IMR-90 (cell line): ENCODE measurements at regions not wholly inside any gene's neighbourhood (a gene's known extent, or its start where the extent isn't known, plus 50 kb on each side); places are given as distances from the start of the nearest gene placed in this dataset.

Experiments used
- ATAC-seq: fragments of 200-7000 bp; cut with Tn5 transposase; 2 replicates; pipeline ENCODE4 v1.9.1; 2020; ENCODE audit warnings: low read depth, mild to moderate bottlenecking, moderate library complexity
- BruUV-seq: library from RNA; stranded (reverse); fragments of 400-500 nt; replicated peaks from 2 replicates; lab custom pipeline; 2021; lab: Mats Ljungman, UMichigan
- CTCF ChIA-PET: fragments of 300-600 bp; formaldehyde crosslinking; extraction: SDS; loops from one replicate; lab custom pipeline; 2021; ENCODE audit warnings: antibody characterized with exemption; lab: Yijun Ruan, JAX
- POLR2A ChIA-PET: fragments of 300-600 bp; sonication (Branson Sonifier 250); formaldehyde crosslinking; loops from one replicate; lab custom pipeline; 2022; ENCODE audit warnings: antibody characterized with exemption; ENCODE audit not compliant: unreplicated experiment; lab: Charles Lee
- DNase-seq: peaks from one replicate; pipeline ENCODE4 v3.0.0; 2013
- H2AFZ ChIP-seq: replicated peaks from 2 replicates; pipeline ENCODE3; 2013; ENCODE audit warnings: low read length, mild to moderate bottlenecking; ENCODE audit not compliant: poor library complexity
- H2AK5ac ChIP-seq: 2 replicates; pipeline ENCODE4 v1.6.1; 2013; ENCODE audit warnings: low read depth, low read length, inconsistent platforms
- H2AK9ac ChIP-seq: replicated peaks from 2 replicates; pipeline ENCODE3; 2013; ENCODE audit warnings: mild to moderate bottlenecking, low read depth, low read length, moderate library complexity; ENCODE audit not compliant: poor library complexity
- H2BK120ac ChIP-seq: 2 replicates; pipeline ENCODE4 v1.6.1; 2013; ENCODE audit warnings: low read depth, low read length, inconsistent platforms
- H2BK15ac ChIP-seq: 3 replicates; pipeline ENCODE4 v1.6.1; 2013; ENCODE audit warnings: low read depth, low read length, inconsistent platforms
- H2BK20ac ChIP-seq: 2 replicates; pipeline ENCODE4 v1.6.1; 2013; ENCODE audit warnings: low read depth, mild to moderate bottlenecking, inconsistent platforms, low read length, moderate library complexity
- H2BK5ac ChIP-seq: 2 replicates; pipeline ENCODE4 v1.6.1; 2013; ENCODE audit warnings: mild to moderate bottlenecking, low read depth, low read length, inconsistent platforms; ENCODE audit not compliant: poor library complexity, severe bottlenecking
- H3K14ac ChIP-seq: replicated peaks from 2 replicates; pipeline ENCODE4 v1.6.1; 2013; ENCODE audit warnings: low read depth, low read length, inconsistent platforms
- H3K18ac ChIP-seq: 2 replicates; pipeline ENCODE4 v1.6.1; 2013; ENCODE audit warnings: low read depth, low read length, control low read depth
- H3K23ac ChIP-seq: 2 replicates; pipeline ENCODE4 v1.6.1; 2013; ENCODE audit warnings: low read depth, low read length, inconsistent platforms
- H3K27ac ChIP-seq: 2 replicates; pipeline ENCODE4 v1.5.1; 2013; ENCODE audit warnings: mild to moderate bottlenecking, control low read depth, low read length; ENCODE audit not compliant: insufficient read depth
- H3K27me3 ChIP-seq: 2 replicates; pipeline ENCODE4 v1.6.1; 2013; ENCODE audit warnings: low read length; ENCODE audit not compliant: control insufficient read depth, insufficient read depth
- H3K36me3 ChIP-seq: 2 replicates; pipeline ENCODE4 v1.6.1; 2013; ENCODE audit warnings: low read length, mixed read lengths; ENCODE audit not compliant: control insufficient read depth, insufficient read depth
- H3K4ac ChIP-seq: 2 replicates; pipeline ENCODE4 v1.6.1; 2013; ENCODE audit warnings: low read depth, low read length, inconsistent platforms
- H3K4me1 ChIP-seq: 2 replicates; pipeline ENCODE4 v1.6.1; 2013; ENCODE audit warnings: low read length, mixed read lengths; ENCODE audit not compliant: control insufficient read depth, insufficient read depth
- H3K4me2 ChIP-seq: 2 replicates; pipeline ENCODE4 v1.6.1; 2013; ENCODE audit warnings: low read depth, mild to moderate bottlenecking, control low read depth, low read length, moderate library complexity
- H3K4me3 ChIP-seq: 2 replicates; pipeline ENCODE4 v1.5.1; 2013; ENCODE audit warnings: low read depth, mild to moderate bottlenecking, control low read depth, low read length, moderate library complexity; ENCODE audit not compliant: insufficient read depth
- H3K56ac ChIP-seq: 2 replicates; pipeline ENCODE4 v1.6.1; 2013; ENCODE audit warnings: low read length, inconsistent platforms; ENCODE audit not compliant: insufficient read depth; ENCODE audit errors: extremely low read depth
- H3K79me1 ChIP-seq, 2 experiments: 2 replicates each; pipeline ENCODE4 v1.6.1; 2013; ENCODE audit warnings: low read length in 2 of 2, inconsistent platforms in 1 of 2, low read depth in 1 of 2
- H3K9ac ChIP-seq: 2 replicates; pipeline ENCODE4 v1.6.1; 2013; ENCODE audit warnings: low read depth, low read length, control low read depth
- H3K9me1 ChIP-seq: 2 replicates; pipeline ENCODE4 v1.6.1; 2013; ENCODE audit warnings: low read length, inconsistent platforms; ENCODE audit not compliant: insufficient read depth
- H3K9me3 ChIP-seq: 2 replicates; pipeline ENCODE4 v1.6.1; 2013; ENCODE audit warnings: low read length; ENCODE audit not compliant: control insufficient read depth, insufficient read depth
- H4K20me1 ChIP-seq: 2 replicates; pipeline ENCODE4 v1.6.1; 2013; ENCODE audit warnings: low read length, inconsistent platforms; ENCODE audit not compliant: insufficient read depth
- H4K5ac ChIP-seq: 2 replicates; pipeline ENCODE4 v1.6.1; 2013; ENCODE audit warnings: mild to moderate bottlenecking, low read depth, low read length, control low read depth
- H4K8ac ChIP-seq, 2 experiments: 2 replicates each; pipeline ENCODE4 v1.6.1; 2013; ENCODE audit warnings: low read depth in 2 of 2, low read length in 2 of 2, control low read depth in 1 of 2, inconsistent platforms in 1 of 2
- H4K91ac ChIP-seq: 2 replicates; pipeline ENCODE4 v1.6.1; 2013; ENCODE audit warnings: low read depth, low read length, inconsistent platforms; ENCODE audit not compliant: insufficient read depth
- BHLHE40 ChIP-seq: fragments of 150-350 bp; IDR thresholded peaks from 2 replicates; pipeline ENCODE4 v1.6.1; 2016; ENCODE audit warnings: mild to moderate bottlenecking, low read depth, low read length
- CEBPB ChIP-seq: IDR thresholded peaks from 2 replicates; pipeline ENCODE4 v1.6.1; 2012; ENCODE audit warnings: low read depth, low read length, improper control_type of control experiment
- MAFK ChIP-seq: IDR thresholded peaks from 2 replicates; pipeline ENCODE4 v1.6.1; 2012; ENCODE audit warnings: low read depth, low read length, improper control_type of control experiment
- POLR2A ChIP-seq: IDR thresholded peaks from 2 replicates; pipeline ENCODE4 v1.6.1; 2012; ENCODE audit warnings: mild to moderate bottlenecking, low read depth, low read length
- RAD21 ChIP-seq: IDR thresholded peaks from 2 replicates; pipeline ENCODE4 v1.6.1; 2012; ENCODE audit warnings: low read length, improper control_type of control experiment
- RCOR1 ChIP-seq: IDR thresholded peaks from 2 replicates; pipeline ENCODE4 v1.6.1; 2012; ENCODE audit warnings: mild to moderate bottlenecking, low read length, improper control_type of control experiment; ENCODE audit not compliant: insufficient replicate concordance
- dilution Hi-C: fragments of 300-500 bp; cut with HindIII; formaldehyde crosslinking; loops from one replicate; pipeline ENCODE4 v1.14.3; 2018; ENCODE audit warnings: low sequenced_read_pairs; ENCODE audit not compliant: unreplicated experiment
- in situ Hi-C: fragments of 300-500 bp; cut with MboI; formaldehyde crosslinking; loops from 3 replicates; pipeline ENCODE4 v1.14.3; 2019; ENCODE audit warnings: low sequenced_read_pairs, inconsistent platforms, mixed read lengths
- intact Hi-C: fragments of 100-400 bp; cut with micrococcal nuclease; formaldehyde crosslinking; loops from 2 replicates; pipeline ENCODE4 v1.10.0; 2022
- TF ChIP-seq, protein P1 (sequence below): fragments of 150-350 bp; IDR thresholded peaks from 2 replicates; pipeline ENCODE4 v1.6.1; 2017; ENCODE audit warnings: mild to moderate bottlenecking, antibody characterized with exemption, low read length, low read depth
- TF ChIP-seq, protein P2 (sequence below): conservative IDR thresholded peaks from 2 replicates; pipeline ENCODE4 v1.5.1; 2012; ENCODE audit warnings: mild to moderate bottlenecking, low read depth, low read length, improper control_type of control experiment

DNA sequence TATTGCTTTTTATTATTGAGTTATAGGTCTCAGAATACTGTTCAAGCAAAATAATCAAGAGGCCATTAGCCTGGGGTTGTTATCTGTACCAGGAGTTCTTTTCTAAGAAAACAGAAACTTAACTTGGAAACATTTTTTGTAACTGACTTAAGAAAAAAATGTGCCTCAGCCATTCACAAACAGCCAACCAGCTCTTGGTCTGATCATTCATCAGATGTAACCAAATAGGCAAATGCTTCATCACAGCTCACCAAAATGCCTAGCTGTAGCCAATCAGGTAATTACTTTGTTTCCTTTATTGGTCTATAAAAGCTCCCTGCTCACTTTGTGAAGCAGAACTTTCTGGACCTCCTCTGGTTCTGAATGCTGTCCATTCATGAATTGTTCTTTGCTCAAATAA lies 387.7 kb downstream of the FAT4 start:
- H3K9ac ChIP-seq: no peak overlapping the region
- H2BK120ac ChIP-seq: no peak overlapping the region
- H2BK20ac ChIP-seq: no peak overlapping the region
- peak; percentile 35; the same call in 1 of the 2 replicates for ATAC-seq
- H2AK9ac ChIP-seq: no peak overlapping the region
- dilution Hi-C loops (no loop called here), in situ Hi-C loops (no loop called here), intact Hi-C loops (no loop called here)
- no peaks in the 10 kb centered on the region for H3K27me3 ChIP-seq
- 0 out of 2 replicates have a peak, but pooled peaks cover 1% of the 10 kb centered on the region for H3K9me3 ChIP-seq
- BruUV-seq: no TSS peak
- H3K79me1 ChIP-seq: no peaks in the 10 kb centered on the region
- no peak overlapping the region for H4K8ac ChIP-seq
- no peak overlapping the region for H4K91ac ChIP-seq
- no peak overlapping the region for H3K4me2 ChIP-seq
- no peak overlapping the region for H2AFZ ChIP-seq
- no peak overlapping the region for H3K14ac ChIP-seq
- no peak overlapping the region for H3K4ac ChIP-seq
- no peak overlapping the region for H4K5ac ChIP-seq
- H3K9me1 ChIP-seq: no peaks in the 10 kb centered on the region
- H3K27ac ChIP-seq: no peak overlapping the region
- TF ChIP-seq CEBPB (no peak), MAFK (no peak), RAD21 (no peak), POLR2A (no peak), BHLHE40 (no peak), RCOR1 (no peak)
- TF ChIP-seq, protein P1, sequence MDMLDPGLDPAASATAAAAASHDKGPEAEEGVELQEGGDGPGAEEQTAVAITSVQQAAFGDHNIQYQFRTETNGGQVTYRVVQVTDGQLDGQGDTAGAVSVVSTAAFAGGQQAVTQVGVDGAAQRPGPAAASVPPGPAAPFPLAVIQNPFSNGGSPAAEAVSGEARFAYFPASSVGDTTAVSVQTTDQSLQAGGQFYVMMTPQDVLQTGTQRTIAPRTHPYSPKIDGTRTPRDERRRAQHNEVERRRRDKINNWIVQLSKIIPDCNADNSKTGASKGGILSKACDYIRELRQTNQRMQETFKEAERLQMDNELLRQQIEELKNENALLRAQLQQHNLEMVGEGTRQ: no peak
- TF ChIP-seq, protein P2, sequence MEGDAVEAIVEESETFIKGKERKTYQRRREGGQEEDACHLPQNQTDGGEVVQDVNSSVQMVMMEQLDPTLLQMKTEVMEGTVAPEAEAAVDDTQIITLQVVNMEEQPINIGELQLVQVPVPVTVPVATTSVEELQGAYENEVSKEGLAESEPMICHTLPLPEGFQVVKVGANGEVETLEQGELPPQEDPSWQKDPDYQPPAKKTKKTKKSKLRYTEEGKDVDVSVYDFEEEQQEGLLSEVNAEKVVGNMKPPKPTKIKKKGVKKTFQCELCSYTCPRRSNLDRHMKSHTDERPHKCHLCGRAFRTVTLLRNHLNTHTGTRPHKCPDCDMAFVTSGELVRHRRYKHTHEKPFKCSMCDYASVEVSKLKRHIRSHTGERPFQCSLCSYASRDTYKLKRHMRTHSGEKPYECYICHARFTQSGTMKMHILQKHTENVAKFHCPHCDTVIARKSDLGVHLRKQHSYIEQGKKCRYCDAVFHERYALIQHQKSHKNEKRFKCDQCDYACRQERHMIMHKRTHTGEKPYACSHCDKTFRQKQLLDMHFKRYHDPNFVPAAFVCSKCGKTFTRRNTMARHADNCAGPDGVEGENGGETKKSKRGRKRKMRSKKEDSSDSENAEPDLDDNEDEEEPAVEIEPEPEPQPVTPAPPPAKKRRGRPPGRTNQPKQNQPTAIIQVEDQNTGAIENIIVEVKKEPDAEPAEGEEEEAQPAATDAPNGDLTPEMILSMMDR: no peak
- POLR2A ChIA-PET: no interaction called here
- H2BK15ac ChIP-seq: no peak overlapping the region
- peak; percentile 35 for DNase-seq
- no peak overlapping the region for H2AK5ac ChIP-seq
- H3K56ac ChIP-seq: no peak overlapping the region
- H3K36me3 ChIP-seq: no peaks in the 10 kb centered on the region
- H4K20me1 ChIP-seq: no peaks in the 10 kb centered on the region
- no peak overlapping the region for H3K18ac ChIP-seq
- no peak overlapping the region for H2BK5ac ChIP-seq
- H3K23ac ChIP-seq: 0 out of 2 replicates have a peak overlapping the region, but pooled peaks have one; percentile 53
- H3K4me1 ChIP-seq: peaks cover 2% of the 10 kb centered on the region; the same call in 1 of the 2 replicates
- CTCF ChIA-PET: no interaction called here
- no peak overlapping the region for H3K4me3 ChIP-seq
